Nephron (organoid): ENCODE measurements at regions not wholly inside any gene's neighbourhood (a gene's known extent, or its start where the extent isn't known, plus 50 kb on each side); places are given as distances from the start of the nearest gene placed in this dataset.
A peak's percentile ranks its signal among the peaks of the same experiment; 100 is the strongest.
"Not testable (repeated sequence)": the region's sequence is repeated elsewhere in the genome, so short reads cannot be mapped to it uniquely, and the experiment has no call there.

Source experiments
- H3K27ac Mint-ChIP-seq, 3 experiments: 2 replicates each; pipeline ENCODE4 v1.8.0; 2020; ENCODE audit warnings: mixed read lengths in 3 of 3, mild to moderate bottlenecking in 2 of 3, moderate library complexity in 1 of 3
- H3K27me3 Mint-ChIP-seq: 2 replicates; pipeline ENCODE4 v1.8.0; 2021; ENCODE audit warnings: low read depth, mild to moderate bottlenecking, moderate library complexity, mixed read lengths
- H3K36me3 Mint-ChIP-seq: 2 replicates; pipeline ENCODE4 v1.8.0; 2020; ENCODE audit warnings: low read depth, mixed read lengths
- H3K4me1 Mint-ChIP-seq: 2 replicates; pipeline ENCODE4 v1.8.0; 2020; ENCODE audit warnings: mixed read lengths
- H3K4me3 Mint-ChIP-seq, 3 experiments: 2 replicates each; pipeline ENCODE4 v1.8.0; 2020; ENCODE audit warnings: mild to moderate bottlenecking in 3 of 3, mixed read lengths in 3 of 3, moderate library complexity in 2 of 3
- H3K9me3 Mint-ChIP-seq: 2 replicates; pipeline ENCODE4 v1.8.0; 2020; ENCODE audit warnings: mixed read lengths
- TF ChIP-seq, protein P1 (sequence below), 3 experiments: fragments of 200-600 bp; sonication (generic); IDR thresholded peaks; one replicate each; pipeline ENCODE4 v1.5.0; 2021; ENCODE audit warnings: antibody characterized with exemption in 3 of 3; ENCODE audit not compliant: unreplicated experiment in 3 of 3

- Mint-ChIP-seq H3K4me3 (no peak overlapping the region), H3K27me3 (no peaks in the 10 kb centered on the region)
Observed at GRCh38 chr14:45810152-45810872, 557.3 kb upstream of the MIS18BP1 start.

GRCh38 chr14:45807178-45807899, 554.3 kb upstream of the MIS18BP1 start:
- H3K4me3 Mint-ChIP-seq: no peak overlapping the region
- H3K27ac Mint-ChIP-seq: no peak overlapping the region
- H3K4me1 Mint-ChIP-seq: peaks cover 17% of the 10 kb centered on the region
- TF ChIP-seq, protein P1, sequence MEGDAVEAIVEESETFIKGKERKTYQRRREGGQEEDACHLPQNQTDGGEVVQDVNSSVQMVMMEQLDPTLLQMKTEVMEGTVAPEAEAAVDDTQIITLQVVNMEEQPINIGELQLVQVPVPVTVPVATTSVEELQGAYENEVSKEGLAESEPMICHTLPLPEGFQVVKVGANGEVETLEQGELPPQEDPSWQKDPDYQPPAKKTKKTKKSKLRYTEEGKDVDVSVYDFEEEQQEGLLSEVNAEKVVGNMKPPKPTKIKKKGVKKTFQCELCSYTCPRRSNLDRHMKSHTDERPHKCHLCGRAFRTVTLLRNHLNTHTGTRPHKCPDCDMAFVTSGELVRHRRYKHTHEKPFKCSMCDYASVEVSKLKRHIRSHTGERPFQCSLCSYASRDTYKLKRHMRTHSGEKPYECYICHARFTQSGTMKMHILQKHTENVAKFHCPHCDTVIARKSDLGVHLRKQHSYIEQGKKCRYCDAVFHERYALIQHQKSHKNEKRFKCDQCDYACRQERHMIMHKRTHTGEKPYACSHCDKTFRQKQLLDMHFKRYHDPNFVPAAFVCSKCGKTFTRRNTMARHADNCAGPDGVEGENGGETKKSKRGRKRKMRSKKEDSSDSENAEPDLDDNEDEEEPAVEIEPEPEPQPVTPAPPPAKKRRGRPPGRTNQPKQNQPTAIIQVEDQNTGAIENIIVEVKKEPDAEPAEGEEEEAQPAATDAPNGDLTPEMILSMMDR (IDR thresholded peaks at IDR 0.05; ENCODE audit: unreplicated experiment in 3 of 3): no peak
- H3K36me3 Mint-ChIP-seq: no peaks in the 10 kb centered on the region
- no peaks in the 10 kb centered on the region for H3K9me3 Mint-ChIP-seq
- H3K27me3 Mint-ChIP-seq: peaks cover 4% of the 10 kb centered on the region

More at GRCh38 chr14:45810152-45810872, 557.3 kb upstream of the MIS18BP1 start:
- H3K27ac Mint-ChIP-seq: peak overlapping the region; percentile 68 to 88 (median 76)
- H3K4me1 Mint-ChIP-seq: peaks cover 17% of the 10 kb centered on the region
- no peaks in the 10 kb centered on the region for H3K9me3 Mint-ChIP-seq
- H3K36me3 Mint-ChIP-seq: no peaks in the 10 kb centered on the region
- TF ChIP-seq, protein P1 (IDR thresholded peaks at IDR 0.05; ENCODE audit: unreplicated experiment in 3 of 3): peak; percentile 22 to 40 (median 27)

GRCh38 chr14:45799511-45799910, 546.5 kb upstream of the MIS18BP1 start:
- Mint-ChIP-seq H3K36me3 (no peaks in the 10 kb centered on the region), H3K27ac (no peak overlapping the region), H3K4me1 (no peaks in the 10 kb centered on the region), H3K4me3 (no peak overlapping the region), H3K27me3 (peaks cover 4% of the 10 kb centered on the region), H3K9me3 (peaks cover 3% of the 10 kb centered on the region)
- TF ChIP-seq, protein P1 (IDR thresholded peaks at IDR 0.05; ENCODE audit: unreplicated experiment in 3 of 3): no peak

- no peak overlapping the region for H3K27ac Mint-ChIP-seq
- H3K36me3 Mint-ChIP-seq: no peaks in the 10 kb centered on the region
- H3K27me3 Mint-ChIP-seq: peaks cover 3% of the 10 kb centered on the region
- H3K4me1 Mint-ChIP-seq: no peaks in the 10 kb centered on the region
- H3K9me3 Mint-ChIP-seq: peaks cover 3% of the 10 kb centered on the region
- H3K4me3 Mint-ChIP-seq: no peak overlapping the region
- TF ChIP-seq, protein P1 (IDR thresholded peaks at IDR 0.05; ENCODE audit: unreplicated experiment in 3 of 3): no peak
Observed at GRCh38 chr14:45798659-45799058, 545.7 kb upstream of the MIS18BP1 start.

DNA sequence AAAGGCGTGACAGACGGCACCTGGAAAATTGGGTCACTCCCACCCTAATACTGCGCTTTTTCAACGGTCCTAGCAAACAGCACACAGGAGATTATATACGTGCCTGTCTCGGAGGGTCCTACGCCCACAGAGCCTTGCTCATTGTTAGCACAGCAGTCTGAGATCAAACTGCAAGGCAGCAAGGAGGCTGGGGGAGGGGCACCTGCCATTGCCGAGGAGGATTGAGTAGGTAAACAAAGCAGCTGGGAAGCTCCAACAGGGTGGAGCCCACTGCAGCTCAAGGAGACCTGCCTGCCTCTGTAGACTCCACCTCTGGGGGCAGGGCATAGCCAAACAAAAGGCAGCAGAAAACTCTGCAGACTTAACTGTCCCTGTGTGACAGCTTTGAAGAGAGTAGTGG, 543.0 kb upstream of the MIS18BP1 start:
- not testable (repeated sequence) for H3K27me3 Mint-ChIP-seq, H3K36me3 Mint-ChIP-seq, H3K4me1 Mint-ChIP-seq, H3K4me3 Mint-ChIP-seq, H3K27ac Mint-ChIP-seq, H3K9me3 Mint-ChIP-seq

GRCh38 chr14:45793081-45793480, 540.1 kb upstream of the MIS18BP1 start:
- no peaks in the 10 kb centered on the region for H3K27me3 Mint-ChIP-seq
- no peak overlapping the region for H3K27ac Mint-ChIP-seq
- TF ChIP-seq, protein P1 (IDR thresholded peaks at IDR 0.05; ENCODE audit: unreplicated experiment in 3 of 3): no peak
- H3K36me3 Mint-ChIP-seq: no peaks in the 10 kb centered on the region
- peaks cover 10% of the 10 kb centered on the region for H3K9me3 Mint-ChIP-seq
- no peak overlapping the region for H3K4me3 Mint-ChIP-seq
- H3K4me1 Mint-ChIP-seq: no peaks in the 10 kb centered on the region
